H9 (cell line): ENCODE measurements at regions not wholly inside any gene's neighbourhood (a gene's known extent, or its start where the extent isn't known, plus 50 kb on each side); places are given as distances from the start of the nearest gene placed in this dataset.

ENCODE experiments used
- DNase-seq: peaks from one replicate; pipeline ENCODE4 v3.0.0-alpha.2; 2017
- H2AFZ ChIP-seq: one replicate; pipeline ENCODE4 v1.6.1; 2013; ENCODE audit warnings: mild to moderate bottlenecking, low read length, control low read depth, moderate library complexity
- H2AK5ac ChIP-seq: 2 replicates; pipeline ENCODE4 v1.6.1; 2013; ENCODE audit warnings: low read length, control low read depth, mixed read lengths; ENCODE audit not compliant: insufficient read length
- H2BK120ac ChIP-seq: one replicate; pipeline ENCODE4 v1.6.1; 2013; ENCODE audit warnings: low read depth, mild to moderate bottlenecking, low read length, control low read depth, inconsistent platforms; ENCODE audit not compliant: poor library complexity, severe bottlenecking
- H2BK12ac ChIP-seq: 2 replicates; pipeline ENCODE4 v1.6.1; 2013; ENCODE audit warnings: low read length, control low read depth, mixed read lengths, low read depth; ENCODE audit not compliant: insufficient read length
- H2BK15ac ChIP-seq: 2 replicates; pipeline ENCODE4 v1.6.1; 2013; ENCODE audit warnings: low read depth, low read length, control low read depth
- H2BK20ac ChIP-seq: one replicate; pipeline ENCODE4 v1.6.1; 2013; ENCODE audit warnings: low read depth, mild to moderate bottlenecking, low read length, control low read depth, inconsistent platforms; ENCODE audit not compliant: poor library complexity, severe bottlenecking
- H2BK5ac ChIP-seq: 2 replicates; pipeline ENCODE4 v1.6.1; 2013; ENCODE audit warnings: low read length, control low read depth, mixed read lengths; ENCODE audit not compliant: insufficient read length
- H3K14ac ChIP-seq: 2 replicates; pipeline ENCODE4 v1.6.1; 2013; ENCODE audit warnings: low read length, control low read depth; ENCODE audit not compliant: insufficient read depth
- H3K18ac ChIP-seq: 2 replicates; pipeline ENCODE4 v1.6.1; 2013; ENCODE audit warnings: low read depth, mild to moderate bottlenecking, mixed read lengths, low read length, control low read depth; ENCODE audit not compliant: insufficient read length
- H3K23ac ChIP-seq: 2 replicates; pipeline ENCODE4 v1.6.1; 2013; ENCODE audit warnings: low read length, control low read depth, mixed read lengths, low read depth; ENCODE audit not compliant: insufficient read length
- H3K23me2 ChIP-seq: 2 replicates; pipeline ENCODE4 v1.6.1; 2013; ENCODE audit warnings: low read depth, mild to moderate bottlenecking, mixed read lengths, low read length, control low read depth; ENCODE audit not compliant: insufficient read length, poor library complexity, severe bottlenecking
- H3K27ac ChIP-seq: 2 replicates; pipeline ENCODE4 v1.5.1; 2013; ENCODE audit warnings: low read length, control low read depth, mixed read lengths, low read depth; ENCODE audit not compliant: insufficient read length
- H3K27me3 ChIP-seq: 2 replicates; pipeline ENCODE4 v1.6.1; 2013; ENCODE audit warnings: low read length, control low read depth, inconsistent platforms; ENCODE audit not compliant: insufficient read depth
- H3K4ac ChIP-seq: 2 replicates; pipeline ENCODE4 v1.6.1; 2013; ENCODE audit warnings: low read depth, mild to moderate bottlenecking, control low read depth, inconsistent platforms, low read length, moderate library complexity
- H3K4me1 ChIP-seq: 2 replicates; pipeline ENCODE4 v1.6.1; 2013; ENCODE audit warnings: low read length, control low read depth, inconsistent platforms; ENCODE audit not compliant: insufficient read depth
- H3K4me2 ChIP-seq: 2 replicates; pipeline ENCODE4 v1.6.1; 2013; ENCODE audit warnings: low read length, control low read depth, mixed read lengths; ENCODE audit not compliant: insufficient read length, insufficient read depth
- H3K56ac ChIP-seq: 2 replicates; pipeline ENCODE4 v1.6.1; 2013; ENCODE audit warnings: low read depth, mild to moderate bottlenecking, mixed read lengths, low read length, control low read depth; ENCODE audit not compliant: insufficient read length
- H3K79me1 ChIP-seq: 2 replicates; pipeline ENCODE4 v1.6.1; 2013; ENCODE audit warnings: low read depth, mild to moderate bottlenecking, moderate library complexity, low read length, control low read depth, inconsistent platforms; ENCODE audit not compliant: insufficient read depth, poor library complexity, severe bottlenecking
- H3K79me2 ChIP-seq: 2 replicates; pipeline ENCODE4 v1.6.1; 2013; ENCODE audit warnings: low read length, control low read depth, inconsistent platforms; ENCODE audit not compliant: insufficient read depth
- H3K9ac ChIP-seq: 2 replicates; pipeline ENCODE4 v1.6.1; 2013; ENCODE audit warnings: low read length, control low read depth, mixed read lengths; ENCODE audit not compliant: insufficient read length; ENCODE audit errors: extremely low read depth
- H3K9me3 ChIP-seq: one replicate; pipeline ENCODE4 v1.6.1; 2013; ENCODE audit warnings: low read depth, low read length, inconsistent platforms; ENCODE audit not compliant: control insufficient read depth
- H3T11ph ChIP-seq: one replicate; pipeline ENCODE4 v1.6.1; 2013; ENCODE audit warnings: mild to moderate bottlenecking, low read length, control low read depth, inconsistent platforms
- H4K20me1 ChIP-seq: one replicate; pipeline ENCODE4 v1.6.1; 2013; ENCODE audit not compliant: control insufficient read depth, insufficient read length, insufficient read depth
- H4K5ac ChIP-seq: 2 replicates; pipeline ENCODE4 v1.6.1; 2013; ENCODE audit warnings: low read depth, mild to moderate bottlenecking, mixed read lengths, low read length, control low read depth; ENCODE audit not compliant: insufficient read length
- H4K8ac ChIP-seq: replicated peaks from 2 replicates; pipeline ENCODE4 v1.6.1; 2013; ENCODE audit warnings: low read length, control low read depth, mixed read lengths, low read depth; ENCODE audit not compliant: insufficient read length
- H4K91ac ChIP-seq: 2 replicates; pipeline ENCODE4 v1.6.1; 2013; ENCODE audit warnings: low read depth, mild to moderate bottlenecking, moderate library complexity, mixed read lengths, low read length, control low read depth; ENCODE audit not compliant: insufficient read length
- H3K27ac Mint-ChIP-seq, 3 experiments: 2 replicates in 2 of 3; 3 replicates in 1 of 3; pipeline ENCODE4 v1.8.0; 2020 to 2021; ENCODE audit warnings: mixed read lengths in 3 of 3, mild to moderate bottlenecking in 1 of 3, moderate library complexity in 1 of 3
- H3K27me3 Mint-ChIP-seq: 2 replicates; pipeline ENCODE4 v1.8.0; 2021; ENCODE audit warnings: low read depth, mild to moderate bottlenecking, moderate library complexity, mixed read lengths
- H3K36me3 Mint-ChIP-seq, 3 experiments: 2 replicates in 2 of 3; 3 replicates in 1 of 3; pipeline ENCODE4 v1.8.0; 2020 to 2021; ENCODE audit warnings: low read depth in 3 of 3, mixed read lengths in 3 of 3; ENCODE audit not compliant: insufficient read depth in 1 of 3
- H3K4me1 Mint-ChIP-seq, 2 experiments: 2 replicates each; pipeline ENCODE4 v1.8.0; 2020; ENCODE audit warnings: mixed read lengths in 2 of 2
- H3K4me3 Mint-ChIP-seq, 2 experiments: 2 replicates in 1 of 2; 3 replicates in 1 of 2; pipeline ENCODE4 v1.8.0; 2020 to 2021; ENCODE audit warnings: mild to moderate bottlenecking in 2 of 2, mixed read lengths in 2 of 2, moderate library complexity in 1 of 2
- H3K9me3 Mint-ChIP-seq, 2 experiments: 2 replicates in 1 of 2; 3 replicates in 1 of 2; pipeline ENCODE4 v1.8.0; 2020; ENCODE audit warnings: mild to moderate bottlenecking in 2 of 2, mixed read lengths in 2 of 2, moderate library complexity in 1 of 2
- CTCF ChIP-seq: fragments of 200-600 bp; sonication (generic); conservative IDR thresholded peaks from 3 replicates; pipeline ENCODE4 v1.8.0; 2021; ENCODE audit warnings: antibody characterized with exemption, mild to moderate bottlenecking
- WGBS: extraction: QIAGEN DNeasy Blood & Tissue Kit; methylation state at CpG from one replicate; pipeline ENCODE4 v1.1.7; 2013; ENCODE audit warnings: missing lambda C conversion rate, low lambda C conversion rate, mixed read lengths; ENCODE audit not compliant: insufficient read length; ENCODE audit errors: extremely low coverage; 5-methylcytosine and 5-hydroxymethylcytosine counted together

GRCh38 chr13:30856005-30856790, 49.9 kb upstream of the MEDAG start:
- no peak overlapping the region for H3K27ac ChIP-seq
- 0 out of 7 replicates have a peak, but pooled peaks cover 0 to 4% (median 0%) of the 10 kb centered on the region in 3 experiments for H3K36me3 Mint-ChIP-seq
- no peak overlapping the region for H3K18ac ChIP-seq
- H3K4me3 Mint-ChIP-seq: no peak overlapping the region
- no peak overlapping the region for H3K9ac ChIP-seq
- no peak overlapping the region for H3K4ac ChIP-seq
- no peaks in the 10 kb centered on the region; the same call in 1 of the 2 replicates for H3K27me3 ChIP-seq
- H3K14ac ChIP-seq: no peak overlapping the region
- no peak overlapping the region for H2BK5ac ChIP-seq
- no peak overlapping the region for H2AK5ac ChIP-seq
- no peaks in the 10 kb centered on the region for H3K23me2 ChIP-seq
- no peak overlapping the region for H3K27ac Mint-ChIP-seq
- DNase-seq: no peak
- H4K8ac ChIP-seq: no peak overlapping the region
- no peak overlapping the region for H3T11ph ChIP-seq
- no peaks in the 10 kb centered on the region for H4K20me1 ChIP-seq
- H3K9me3 ChIP-seq: no peaks in the 10 kb centered on the region
- H4K5ac ChIP-seq: no peak overlapping the region
- no peak overlapping the region for H3K4me2 ChIP-seq
- no peaks in the 10 kb centered on the region for H3K79me2 ChIP-seq
- H3K4me1 Mint-ChIP-seq: peaks cover 0 to 6% of the 10 kb centered on the region in 2 experiments; a peak in 3 of 4 replicates
- no peaks in the 10 kb centered on the region for H3K79me1 ChIP-seq
- H3K4me1 ChIP-seq: no peaks in the 10 kb centered on the region
- WGBS: no CpG with 5 or more reads among the region's 9 CpGs
- no peak overlapping the region for H3K56ac ChIP-seq
- no peak overlapping the region for H4K91ac ChIP-seq
- H2BK15ac ChIP-seq: no peak overlapping the region
- TF ChIP-seq CTCF: no peak
- no peak overlapping the region for H2BK20ac ChIP-seq
- H3K23ac ChIP-seq: no peak overlapping the region
- no peak overlapping the region for H2BK12ac ChIP-seq
- H3K9me3 Mint-ChIP-seq: peaks cover 0 to 2% of the 10 kb centered on the region in 2 experiments; a peak in 2 of 5 replicates
- no peak overlapping the region for H2AFZ ChIP-seq
- peaks cover 50% of the 10 kb centered on the region for H3K27me3 Mint-ChIP-seq
- H2BK120ac ChIP-seq: no peak overlapping the region
